LoVo (cell line): ENCODE measurements at regions not wholly inside any gene's neighbourhood (a gene's known extent, or its start where the extent isn't known, plus 50 kb on each side); places are given as distances from the start of the nearest gene placed in this dataset.
"Not testable (repeated sequence)": the region's sequence is repeated elsewhere in the genome, so short reads cannot be mapped to it uniquely, and the experiment has no call there.

Source experiments
- DNase-seq: peaks from one replicate; pipeline ENCODE4 v3.0.0-alpha.2; 2016; ENCODE audit warnings: low spot score

DNA sequence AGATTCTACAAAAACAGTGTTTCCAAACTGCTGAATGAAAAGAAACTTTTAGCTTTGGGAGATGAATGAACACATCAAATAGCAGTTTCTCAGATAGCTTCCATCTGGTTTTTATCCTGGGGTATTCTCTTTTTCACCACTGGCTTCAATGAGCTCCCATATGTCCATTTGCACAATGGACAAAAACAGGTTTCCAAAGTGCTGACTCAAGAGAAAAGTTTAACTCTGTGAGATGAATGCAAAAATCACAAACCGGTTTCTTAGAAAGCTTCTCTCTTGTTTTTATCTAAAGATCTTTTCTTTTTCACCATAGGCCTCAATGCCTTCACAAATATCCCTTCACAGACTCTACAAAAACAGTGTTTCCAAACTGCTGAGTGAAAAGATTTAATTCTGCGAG is 1089.2 kb downstream of the PRIM2 start:
- not testable (repeated sequence) for DNase-seq

DNA sequence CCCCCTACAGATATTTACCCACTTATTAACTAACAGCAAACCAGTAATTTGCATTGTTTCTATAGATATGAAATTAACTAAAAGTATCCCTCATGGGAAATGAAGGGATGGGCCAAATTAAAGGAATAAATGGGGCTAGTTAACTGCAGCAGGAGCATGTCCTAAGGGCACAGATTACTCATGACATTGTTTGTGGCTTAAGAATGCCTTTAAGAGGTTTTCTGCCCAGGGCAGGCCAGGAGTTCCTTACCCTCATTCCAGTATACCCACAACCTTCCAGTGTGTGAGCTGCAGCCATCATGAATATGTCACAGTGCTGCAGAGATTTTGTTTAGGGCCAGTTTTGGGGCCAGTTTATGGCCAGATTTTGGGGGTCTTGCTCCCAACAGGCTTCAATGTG is 1101.9 kb downstream of the PRIM2 start:
- DNase-seq: no peak
